Prostate gland (tissue), 2 donors: ENCODE measurements at regions not wholly inside any gene's neighbourhood (a gene's known extent, or its start where the extent isn't known, plus 50 kb on each side); places are given as distances from the start of the nearest gene placed in this dataset.

Experiments used
- POLR2A ChIP-seq: fragments of 450-650 bp; IDR thresholded peaks from one replicate; pipeline ENCODE4 v1.6.1; 2016; ENCODE audit warnings: antibody characterized with exemption, mild to moderate bottlenecking
- POLR2AphosphoS5 ChIP-seq: sonication (generic); formaldehyde crosslinking; IDR thresholded peaks from one replicate; pipeline ENCODE4 v1.6.1; 2017; ENCODE audit warnings: antibody characterized with exemption
- TF ChIP-seq, protein P1 (sequence below), 4 experiments: fragments of 200-600 bp in 2 of 4; fragments of 450-650 bp in 2 of 4; sonication (generic) in 2 of 4; IDR thresholded peaks; 1 replicate in 3 of 4; 2 replicates in 1 of 4; pipeline ENCODE4 v1.5.1; 2016 to 2019; ENCODE audit warnings: antibody characterized with exemption in 4 of 4, mild to moderate bottlenecking in 2 of 4, moderate library complexity in 2 of 4

GRCh38 chr11:122517403-122518379 is 137.8 kb upstream of the UBASH3B start:
- TF ChIP-seq, protein P1, sequence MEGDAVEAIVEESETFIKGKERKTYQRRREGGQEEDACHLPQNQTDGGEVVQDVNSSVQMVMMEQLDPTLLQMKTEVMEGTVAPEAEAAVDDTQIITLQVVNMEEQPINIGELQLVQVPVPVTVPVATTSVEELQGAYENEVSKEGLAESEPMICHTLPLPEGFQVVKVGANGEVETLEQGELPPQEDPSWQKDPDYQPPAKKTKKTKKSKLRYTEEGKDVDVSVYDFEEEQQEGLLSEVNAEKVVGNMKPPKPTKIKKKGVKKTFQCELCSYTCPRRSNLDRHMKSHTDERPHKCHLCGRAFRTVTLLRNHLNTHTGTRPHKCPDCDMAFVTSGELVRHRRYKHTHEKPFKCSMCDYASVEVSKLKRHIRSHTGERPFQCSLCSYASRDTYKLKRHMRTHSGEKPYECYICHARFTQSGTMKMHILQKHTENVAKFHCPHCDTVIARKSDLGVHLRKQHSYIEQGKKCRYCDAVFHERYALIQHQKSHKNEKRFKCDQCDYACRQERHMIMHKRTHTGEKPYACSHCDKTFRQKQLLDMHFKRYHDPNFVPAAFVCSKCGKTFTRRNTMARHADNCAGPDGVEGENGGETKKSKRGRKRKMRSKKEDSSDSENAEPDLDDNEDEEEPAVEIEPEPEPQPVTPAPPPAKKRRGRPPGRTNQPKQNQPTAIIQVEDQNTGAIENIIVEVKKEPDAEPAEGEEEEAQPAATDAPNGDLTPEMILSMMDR (IDR thresholded peaks at IDR 0.05): no peak
- TF ChIP-seq POLR2AphosphoS5 (no peak), POLR2A (no peak)
